Gastrocnemius medialis (tissue), 4 donors: ENCODE measurements at regions not wholly inside any gene's neighbourhood (a gene's known extent, or its start where the extent isn't known, plus 50 kb on each side); places are given as distances from the start of the nearest gene placed in this dataset.

Experiments
- POLR2A ChIP-seq, 2 donors: fragments of 450-650 bp; IDR thresholded peaks; one replicate each; pipeline ENCODE4 v1.6.1; 2017; ENCODE audit warnings: antibody characterized with exemption in 2 of 2, mild to moderate bottlenecking in 2 of 2, moderate library complexity in 2 of 2
- TF ChIP-seq, protein P1 (sequence below), 5 experiments: fragments of 450-650 bp in 3 of 5; fragments of 200-600 bp in 2 of 5; sonication (generic) in 2 of 5; IDR thresholded peaks in 4 of 5; conservative IDR thresholded peaks in 1 of 5; 1 replicate in 4 of 5; 2 replicates in 1 of 5; pipeline ENCODE4 v1.5.1; 2016 to 2019; ENCODE audit warnings: antibody characterized with exemption in 5 of 5, mild to moderate bottlenecking in 3 of 5, moderate library complexity in 3 of 5

DNA sequence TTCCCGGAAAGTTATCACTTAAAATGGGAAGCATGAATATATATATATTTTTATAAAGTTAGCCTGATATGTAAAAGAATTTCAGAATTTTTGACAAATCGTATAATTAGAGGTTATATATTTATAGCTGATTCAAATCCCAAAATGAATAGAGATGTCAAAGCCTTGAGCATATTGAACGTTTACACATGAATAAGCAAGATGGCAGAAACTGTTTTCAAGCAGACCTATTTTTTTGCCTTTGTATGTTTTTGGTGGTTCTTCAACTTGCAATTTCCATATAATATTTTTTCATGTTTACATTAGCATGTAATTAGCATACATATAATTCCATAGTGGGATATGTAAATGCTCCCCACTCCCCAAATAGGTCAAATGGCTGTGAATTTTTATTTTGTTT is 189.9 kb downstream of the PRL start:
- TF ChIP-seq POLR2A (IDR thresholded peaks at IDR 0.05): no peak
- TF ChIP-seq, protein P1, sequence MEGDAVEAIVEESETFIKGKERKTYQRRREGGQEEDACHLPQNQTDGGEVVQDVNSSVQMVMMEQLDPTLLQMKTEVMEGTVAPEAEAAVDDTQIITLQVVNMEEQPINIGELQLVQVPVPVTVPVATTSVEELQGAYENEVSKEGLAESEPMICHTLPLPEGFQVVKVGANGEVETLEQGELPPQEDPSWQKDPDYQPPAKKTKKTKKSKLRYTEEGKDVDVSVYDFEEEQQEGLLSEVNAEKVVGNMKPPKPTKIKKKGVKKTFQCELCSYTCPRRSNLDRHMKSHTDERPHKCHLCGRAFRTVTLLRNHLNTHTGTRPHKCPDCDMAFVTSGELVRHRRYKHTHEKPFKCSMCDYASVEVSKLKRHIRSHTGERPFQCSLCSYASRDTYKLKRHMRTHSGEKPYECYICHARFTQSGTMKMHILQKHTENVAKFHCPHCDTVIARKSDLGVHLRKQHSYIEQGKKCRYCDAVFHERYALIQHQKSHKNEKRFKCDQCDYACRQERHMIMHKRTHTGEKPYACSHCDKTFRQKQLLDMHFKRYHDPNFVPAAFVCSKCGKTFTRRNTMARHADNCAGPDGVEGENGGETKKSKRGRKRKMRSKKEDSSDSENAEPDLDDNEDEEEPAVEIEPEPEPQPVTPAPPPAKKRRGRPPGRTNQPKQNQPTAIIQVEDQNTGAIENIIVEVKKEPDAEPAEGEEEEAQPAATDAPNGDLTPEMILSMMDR (IDR thresholded peaks at IDR 0.05 in 4 of 5, conservative IDR thresholded peaks at IDR 0.05 in 1 of 5): no peak
